Esophagus muscularis mucosa (tissue), 4 donors: ENCODE measurements at regions not wholly inside any gene's neighbourhood (a gene's known extent, or its start where the extent isn't known, plus 50 kb on each side); places are given as distances from the start of the nearest gene placed in this dataset.

Source experiments
- CTCF ChIP-seq, 3 experiments: fragments of 200-600 bp in 2 of 3; fragments of 450-650 bp in 1 of 3; sonication (generic) in 2 of 3; IDR thresholded peaks; one replicate each; pipeline ENCODE4 v1.5.1; 2017 to 2019; ENCODE audit warnings: antibody characterized with exemption in 3 of 3, mild to moderate bottlenecking in 2 of 3, moderate library complexity in 1 of 3
- EP300 ChIP-seq: sonication (generic); formaldehyde crosslinking; IDR thresholded peaks from one replicate; pipeline ENCODE4 v1.6.1; 2017; ENCODE audit warnings: antibody characterized with exemption
- POLR2A ChIP-seq: fragments of 450-650 bp; IDR thresholded peaks from one replicate; pipeline ENCODE4 v1.6.1; 2017; ENCODE audit warnings: antibody characterized with exemption, moderate library complexity, mild to moderate bottlenecking, low read depth

- no peak for TF ChIP-seq POLR2A
- no peak for TF ChIP-seq CTCF (IDR thresholded peaks at IDR 0.05)
- TF ChIP-seq EP300: no peak
Observed at GRCh38 chr2:56705713-56706112, 521.9 kb downstream of the CCDC85A start.
